Muscle layer of duodenum (tissue), 2 donors: ENCODE measurements at regions not wholly inside any gene's neighbourhood (a gene's known extent, or its start where the extent isn't known, plus 50 kb on each side); places are given as distances from the start of the nearest gene placed in this dataset.
"Not testable (repeated sequence)": the region's sequence is repeated elsewhere in the genome, so short reads cannot be mapped to it uniquely, and the experiment has no call there.

Experiments used
- H3K27ac ChIP-seq: one replicate; pipeline ENCODE4 v1.7.0; 2013; ENCODE audit warnings: mild to moderate bottlenecking, low read length
- H3K27me3 ChIP-seq: one replicate; pipeline ENCODE4 v1.7.0; 2013; ENCODE audit warnings: low read depth, mild to moderate bottlenecking, control low read depth, low read length
- H3K36me3 ChIP-seq, 2 donors: one replicate each; pipeline ENCODE4 v1.7.0; 2013; ENCODE audit warnings: low read length in 2 of 2, control low read depth in 1 of 2, mild to moderate bottlenecking in 1 of 2; ENCODE audit not compliant: insufficient read depth in 2 of 2, control insufficient read depth in 1 of 2
- H3K4me1 ChIP-seq, 2 donors: one replicate each; pipeline ENCODE4 v1.7.0; 2013; ENCODE audit warnings: low read length in 2 of 2, mild to moderate bottlenecking in 2 of 2, control low read depth in 1 of 2, moderate library complexity in 1 of 2; ENCODE audit not compliant: insufficient read depth in 2 of 2, control insufficient read depth in 1 of 2
- H3K4me3 ChIP-seq, 2 donors: one replicate each; pipeline ENCODE4 v1.7.0; 2013; ENCODE audit warnings: low read length in 2 of 2, low read depth in 1 of 2, mild to moderate bottlenecking in 1 of 2
- H3K9me3 ChIP-seq, 2 donors: one replicate each; pipeline ENCODE4 v1.7.0; 2013; ENCODE audit warnings: low read length in 2 of 2, control low read depth in 1 of 2, mild to moderate bottlenecking in 1 of 2; ENCODE audit not compliant: control insufficient read depth in 1 of 2
- donor health status: healthy.

- not testable (repeated sequence) for H3K27me3 ChIP-seq, H3K27ac ChIP-seq, H3K9me3 ChIP-seq, H3K4me3 ChIP-seq, H3K36me3 ChIP-seq, H3K4me1 ChIP-seq
These were observed 336.1 kb downstream of the ADGRD1 start for GRCh38 chr12:131289807-131290206.

GRCh38 chr12:131290255-131290959 lies 336.7 kb downstream of the ADGRD1 start:
- Histone ChIP-seq H3K4me1 (no peaks in the 10 kb centered on the region), H3K4me3 (no peak overlapping the region), H3K9me3 (no peaks in the 10 kb centered on the region), H3K27me3 (no peaks in the 10 kb centered on the region), H3K36me3 (no peaks in the 10 kb centered on the region), H3K27ac (no peak overlapping the region)

GRCh38 chr12:131293071-131294015 lies 339.6 kb downstream of the ADGRD1 start:
- H3K4me3 ChIP-seq, H3K36me3 ChIP-seq, H3K27me3 ChIP-seq, H3K9me3 ChIP-seq, H3K27ac ChIP-seq, H3K4me1 ChIP-seq: not testable (repeated sequence)

- not testable (repeated sequence) for H3K4me3 ChIP-seq, H3K27me3 ChIP-seq, H3K36me3 ChIP-seq, H3K27ac ChIP-seq, H3K4me1 ChIP-seq, H3K9me3 ChIP-seq
These were observed 341.0 kb downstream of the ADGRD1 start for GRCh38 chr12:131294716-131295115.

GRCh38 chr12:131295117-131295516 lies 341.4 kb downstream of the ADGRD1 start:
- not testable (repeated sequence) for H3K9me3 ChIP-seq, H3K27ac ChIP-seq, H3K27me3 ChIP-seq, H3K4me1 ChIP-seq, H3K4me3 ChIP-seq, H3K36me3 ChIP-seq

GRCh38 chr12:131295559-131295958 lies 341.9 kb downstream of the ADGRD1 start:
- not testable (repeated sequence) for H3K4me1 ChIP-seq, H3K4me3 ChIP-seq, H3K27me3 ChIP-seq, H3K27ac ChIP-seq, H3K36me3 ChIP-seq, H3K9me3 ChIP-seq

- H3K36me3 ChIP-seq, H3K9me3 ChIP-seq, H3K27me3 ChIP-seq, H3K4me3 ChIP-seq, H3K4me1 ChIP-seq, H3K27ac ChIP-seq: not testable (repeated sequence)
These were observed 342.4 kb downstream of the ADGRD1 start for GRCh38 chr12:131296136-131296535.

GRCh38 chr12:131296651-131297050 lies 342.9 kb downstream of the ADGRD1 start:
- not testable (repeated sequence) for H3K27me3 ChIP-seq, H3K36me3 ChIP-seq, H3K4me3 ChIP-seq, H3K4me1 ChIP-seq, H3K9me3 ChIP-seq, H3K27ac ChIP-seq

- H3K9me3 ChIP-seq, H3K4me1 ChIP-seq, H3K4me3 ChIP-seq, H3K27ac ChIP-seq, H3K27me3 ChIP-seq, H3K36me3 ChIP-seq: not testable (repeated sequence)
These were observed 345.0 kb downstream of the ADGRD1 start for GRCh38 chr12:131298526-131299369.

- H3K4me1 ChIP-seq, H3K36me3 ChIP-seq, H3K27ac ChIP-seq, H3K27me3 ChIP-seq, H3K4me3 ChIP-seq, H3K9me3 ChIP-seq: not testable (repeated sequence)
These were observed 345.6 kb downstream of the ADGRD1 start for GRCh38 chr12:131299370-131299701.

- H3K36me3 ChIP-seq, H3K9me3 ChIP-seq, H3K4me1 ChIP-seq, H3K4me3 ChIP-seq, H3K27me3 ChIP-seq, H3K27ac ChIP-seq: not testable (repeated sequence)
These were observed 349.9 kb downstream of the ADGRD1 start for GRCh38 chr12:131303576-131303975.
